ENCODE measurements at regions not wholly inside any gene's neighbourhood (a gene's known extent, or its start where the extent isn't known, plus 50 kb on each side); places are given as distances from the start of the nearest gene placed in this dataset.

GRCh38 chr18:24995755-24996154, 356.2 kb downstream of the ZNF521 start:
- in situ Hi-C loops (cut with HindIII; ENCODE audit: low sequenced_read_pairs): no loop called here

- in situ Hi-C loops (cut with HindIII; ENCODE audit: low sequenced_read_pairs): no loop called here
Measured at GRCh38 chr18:24999650-25000267, 352.2 kb downstream of the ZNF521 start.

GRCh38 chr18:25001803-25002202, 350.2 kb downstream of the ZNF521 start:
- in situ Hi-C loops (cut with HindIII; ENCODE audit: low sequenced_read_pairs): no loop called here

- in situ Hi-C loops (cut with HindIII; ENCODE audit: low sequenced_read_pairs): no loop called here
Measured at GRCh38 chr18:25005541-25006403, 346.2 kb downstream of the ZNF521 start.

- in situ Hi-C loops (cut with HindIII; ENCODE audit: low sequenced_read_pairs): no loop called here
Measured at GRCh38 chr18:25010623-25011374, 341.2 kb downstream of the ZNF521 start.
